ENCODE measurements at regions not wholly inside any gene's neighbourhood (a gene's known extent, or its start where the extent isn't known, plus 50 kb on each side); places are given as distances from the start of the nearest gene placed in this dataset.

GRCh38 chr6:157768304-157768703 is 54.7 kb upstream of the SNX9 start:
- POLR2A ChIA-PET = no interaction called here
- Mint-ChIP-seq H3K27ac (peak overlapping the region; percentile 48), H3K4me3 (no peak overlapping the region), H3K36me3 (ENCODE audit: low read depth) (no peaks in the 10 kb centered on the region), H3K4me1 (peaks cover 39% of the 10 kb centered on the region), H3K27me3 (peaks cover 26% of the 10 kb centered on the region), H3K9me3 (peaks cover under 1% of the 10 kb centered on the region)
- DNase-seq = no peak
- CTCF ChIA-PET = interaction anchor here (1.0 kb wide), 1 partner anchor 12 kb away, joined by 3 read pairs; no protein-coding TSS in a partner anchor

GRCh38 chr6:157768863-157769551 is 54.0 kb upstream of the SNX9 start:
- Mint-ChIP-seq H3K4me3 (no peak overlapping the region), H3K36me3 (ENCODE audit: low read depth) (no peaks in the 10 kb centered on the region), H3K4me1 (peaks cover 32% of the 10 kb centered on the region), H3K27me3 (peaks cover 28% of the 10 kb centered on the region), H3K27ac (no peak overlapping the region), H3K9me3 (peaks cover 7% of the 10 kb centered on the region)
- ChIA-PET CTCF (interaction anchor here (1.0 kb wide), 1 partner anchor 13 kb away, joined by 3 read pairs; no protein-coding TSS in a partner anchor), POLR2A (no interaction called here)
- DNase-seq = no peak

DNA sequence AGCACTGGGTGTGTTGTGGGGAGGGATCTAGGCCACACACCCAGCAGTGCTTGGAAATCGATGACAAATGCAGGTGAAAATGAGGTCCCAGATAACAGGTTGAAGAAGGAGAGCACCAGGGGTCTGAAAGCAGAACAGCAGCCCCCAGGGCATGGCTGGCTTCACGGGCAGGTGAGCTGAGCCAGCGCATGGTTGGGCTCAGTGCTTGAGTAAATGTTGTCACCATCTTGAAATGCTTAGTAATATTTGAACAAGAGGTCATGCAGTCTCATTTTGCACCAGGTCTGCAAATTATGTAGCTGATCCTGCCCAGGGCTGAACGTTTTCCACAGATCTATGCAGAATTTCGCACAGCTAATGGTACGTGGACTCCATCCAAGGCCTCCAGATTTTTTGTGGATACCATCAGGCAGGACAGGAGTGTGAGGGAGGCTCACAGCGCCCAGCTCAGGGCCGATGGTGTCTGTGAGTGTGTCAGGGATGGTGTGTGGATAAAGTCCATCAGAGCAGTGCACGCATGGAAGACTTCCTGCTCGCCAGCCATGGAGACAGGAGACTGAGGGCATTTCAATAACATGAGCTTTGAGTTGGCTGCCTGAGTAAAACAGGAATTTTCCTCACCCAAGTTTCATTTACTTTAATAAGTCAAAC is 53.1 kb upstream of the SNX9 start:
- peaks cover 23% of the 10 kb centered on the region for H3K4me1 Mint-ChIP-seq
- POLR2A ChIA-PET = no interaction called here
- H3K4me3 Mint-ChIP-seq = no peak overlapping the region
- H3K27ac Mint-ChIP-seq = peak overlapping the region; percentile 31
- peaks cover 28% of the 10 kb centered on the region for H3K27me3 Mint-ChIP-seq
- no peak for DNase-seq
- CTCF ChIA-PET = interaction anchor here (1.0 to 2.6 kb wide), 4 partner anchors 8 to 65 kb away, joined by 3 to 12 read pairs (median 6); no protein-coding TSS in a partner anchor
- H3K36me3 Mint-ChIP-seq (ENCODE audit: low read depth) = no peaks in the 10 kb centered on the region
- peaks cover 7% of the 10 kb centered on the region for H3K9me3 Mint-ChIP-seq

- H3K4me1 Mint-ChIP-seq = peaks cover 20% of the 10 kb centered on the region
- no peak overlapping the region for H3K27ac Mint-ChIP-seq
- CTCF ChIA-PET = interaction anchor here (0.6 to 2.6 kb wide), 6 partner anchors 9 to 74 kb away, joined by 3 to 12 read pairs (median 5); no protein-coding TSS in a partner anchor
- POLR2A ChIA-PET = no interaction called here
- no peaks in the 10 kb centered on the region for H3K36me3 Mint-ChIP-seq (ENCODE audit: low read depth)
- H3K27me3 Mint-ChIP-seq = peaks cover 28% of the 10 kb centered on the region
- no peak overlapping the region for H3K4me3 Mint-ChIP-seq
- DNase-seq = no peak
- peaks cover 7% of the 10 kb centered on the region for H3K9me3 Mint-ChIP-seq
Observed at GRCh38 chr6:157770946-157771345, 52.1 kb upstream of the SNX9 start.

GRCh38 chr6:157772820-157773219 is 50.2 kb upstream of the SNX9 start:
- CTCF ChIA-PET = interaction anchor here (0.5 to 0.9 kb wide), 2 partner anchors 12 to 55 kb away, joined by 3 read pairs; no protein-coding TSS in a partner anchor
- Mint-ChIP-seq H3K27me3 (peaks cover 18% of the 10 kb centered on the region), H3K4me3 (no peak overlapping the region), H3K36me3 (ENCODE audit: low read depth) (no peaks in the 10 kb centered on the region), H3K4me1 (peaks cover 16% of the 10 kb centered on the region), H3K9me3 (peaks cover 7% of the 10 kb centered on the region), H3K27ac (no peak overlapping the region)
- DNase-seq = no peak
- POLR2A ChIA-PET = no interaction called here

All from activated CD4-positive, alpha-beta T cell treated with anti-CD3 and anti-CD28 coated beads, Interleukin-2, amount 10 ng/mL, durations not matched to agents 7 days and 5 days (primary cell).